ENCODE measurements at regions not wholly inside any gene's neighbourhood (a gene's known extent, or its start where the extent isn't known, plus 50 kb on each side); places are given as distances from the start of the nearest gene placed in this dataset.
"Not testable (repeated sequence)": the region's sequence is repeated elsewhere in the genome, so short reads cannot be mapped to it uniquely, and the experiment has no call there.

GRCh38 chr10:124152139-124153022 lies 59.0 kb upstream of the CHST15 start:
- no peak overlapping the region for H3K27ac ChIP-seq (ENCODE audit: low read depth)
- H3K4me1 ChIP-seq (ENCODE audit: insufficient read depth), result no peaks in the 10 kb centered on the region
- H3K4me3 ChIP-seq (ENCODE audit: low read depth, low read length), result no peak overlapping the region
- DNase-seq (ENCODE audit: extremely low spot score), result no peak
- 57% methylated on average over 32 of the region's 32 CpGs for whole genome bisulfite sequencing
- H3K36me3 ChIP-seq (ENCODE audit: insufficient read depth), result no peaks in the 10 kb centered on the region

- H3K4me1 ChIP-seq (ENCODE audit: insufficient read depth), result no peaks in the 10 kb centered on the region
- no peak for DNase-seq (ENCODE audit: extremely low spot score)
- H3K36me3 ChIP-seq (ENCODE audit: insufficient read depth), result no peaks in the 10 kb centered on the region
- WGBS, result 96% methylated on average over 11 of the region's 11 CpGs
- H3K27ac ChIP-seq (ENCODE audit: low read depth), result no peak overlapping the region
- H3K4me3 ChIP-seq (ENCODE audit: low read depth, low read length), result no peak overlapping the region
Observed at GRCh38 chr10:124151466-124152095, 58.2 kb upstream of the CHST15 start.

GRCh38 chr10:124150807-124151417 lies 57.5 kb upstream of the CHST15 start:
- no peak for DNase-seq (ENCODE audit: extremely low spot score)
- H3K36me3 ChIP-seq (ENCODE audit: insufficient read depth), result no peaks in the 10 kb centered on the region
- H3K4me3 ChIP-seq (ENCODE audit: low read depth, low read length), result no peak overlapping the region
- no peaks in the 10 kb centered on the region for H3K4me1 ChIP-seq (ENCODE audit: insufficient read depth)
- H3K27ac ChIP-seq (ENCODE audit: low read depth), result no peak overlapping the region
- WGBS, result 92% methylated on average over 13 of the region's 13 CpGs

- Histone ChIP-seq H3K4me3 (ENCODE audit: low read depth, low read length) (no peak overlapping the region), H3K4me1 (ENCODE audit: insufficient read depth) (no peaks in the 10 kb centered on the region), H3K36me3 (ENCODE audit: insufficient read depth) (no peaks in the 10 kb centered on the region), H3K27ac (ENCODE audit: low read depth) (no peak overlapping the region)
- DNase-seq (ENCODE audit: extremely low spot score), result no peak
- WGBS, result 93% methylated on average over 7 of the region's 7 CpGs
Observed at GRCh38 chr10:124150189-124150806, 56.9 kb upstream of the CHST15 start.

- 69% methylated on average over 17 of the region's 17 CpGs for WGBS
- H3K36me3 ChIP-seq (ENCODE audit: insufficient read depth), result no peaks in the 10 kb centered on the region
- H3K4me1 ChIP-seq (ENCODE audit: insufficient read depth), result no peaks in the 10 kb centered on the region
- H3K27ac ChIP-seq (ENCODE audit: low read depth), result no peak overlapping the region
- H3K4me3 ChIP-seq (ENCODE audit: low read depth, low read length), result no peak overlapping the region
- no peak for DNase-seq (ENCODE audit: extremely low spot score)
Observed at GRCh38 chr10:124149189-124150042, 56.0 kb upstream of the CHST15 start.

GRCh38 chr10:124148509-124149188 lies 55.3 kb upstream of the CHST15 start:
- not testable (repeated sequence) for H3K4me3 ChIP-seq (ENCODE audit: low read depth, low read length); H3K4me1 ChIP-seq (ENCODE audit: insufficient read depth); DNase-seq (ENCODE audit: extremely low spot score); H3K27ac ChIP-seq (ENCODE audit: low read depth); H3K36me3 ChIP-seq (ENCODE audit: insufficient read depth)
- WGBS, result 79% methylated on average over 7 of the region's 7 CpGs

GRCh38 chr10:124146483-124146882 lies 53.1 kb upstream of the CHST15 start:
- H3K4me3 ChIP-seq (ENCODE audit: low read depth, low read length), result no peak overlapping the region
- WGBS, result 91% methylated on average over 3 of the region's 3 CpGs
- H3K27ac ChIP-seq (ENCODE audit: low read depth), result no peak overlapping the region
- no peak for DNase-seq (ENCODE audit: extremely low spot score)
- H3K36me3 ChIP-seq (ENCODE audit: insufficient read depth), result no peaks in the 10 kb centered on the region
- no peaks in the 10 kb centered on the region for H3K4me1 ChIP-seq (ENCODE audit: insufficient read depth)

- DNase-seq (ENCODE audit: extremely low spot score), result no peak
- Histone ChIP-seq H3K36me3 (ENCODE audit: insufficient read depth) (no peaks in the 10 kb centered on the region), H3K27ac (ENCODE audit: low read depth) (no peak overlapping the region), H3K4me1 (ENCODE audit: insufficient read depth) (no peaks in the 10 kb centered on the region), H3K4me3 (ENCODE audit: low read depth, low read length) (no peak overlapping the region)
- WGBS, result 79% methylated on average over 12 of the region's 12 CpGs
Observed at GRCh38 chr10:124145109-124145870, 51.9 kb upstream of the CHST15 start.

GRCh38 chr10:124144536-124144935 lies 51.1 kb upstream of the CHST15 start:
- Histone ChIP-seq H3K27ac (ENCODE audit: low read depth) (no peak overlapping the region), H3K4me1 (ENCODE audit: insufficient read depth) (no peaks in the 10 kb centered on the region), H3K4me3 (ENCODE audit: low read depth, low read length) (no peak overlapping the region), H3K36me3 (ENCODE audit: insufficient read depth) (no peaks in the 10 kb centered on the region)
- no peak for DNase-seq (ENCODE audit: extremely low spot score)
- WGBS, result 84% methylated on average over 9 of the region's 9 CpGs

- H3K27ac ChIP-seq (ENCODE audit: low read depth), result no peak overlapping the region
- 93% methylated on average over 6 of the region's 6 CpGs for WGBS
- no peaks in the 10 kb centered on the region for H3K4me1 ChIP-seq (ENCODE audit: insufficient read depth)
- DNase-seq (ENCODE audit: extremely low spot score), result no peak
- no peaks in the 10 kb centered on the region for H3K36me3 ChIP-seq (ENCODE audit: insufficient read depth)
- H3K4me3 ChIP-seq (ENCODE audit: low read depth, low read length), result no peak overlapping the region
Observed at GRCh38 chr10:124143721-124144120, 50.3 kb upstream of the CHST15 start.

All from urinary bladder (tissue), 3 donors.